Left renal pelvis (tissue), 4 donors: ENCODE measurements at regions not wholly inside any gene's neighbourhood (a gene's known extent, or its start where the extent isn't known, plus 50 kb on each side); places are given as distances from the start of the nearest gene placed in this dataset.

Experiments used
- DNase-seq, 4 donors: peaks; one replicate each; pipeline ENCODE4 v3.0.0-alpha.2; 2013; ENCODE audit warnings: low read depth in 4 of 4, low spot score in 3 of 4

DNA sequence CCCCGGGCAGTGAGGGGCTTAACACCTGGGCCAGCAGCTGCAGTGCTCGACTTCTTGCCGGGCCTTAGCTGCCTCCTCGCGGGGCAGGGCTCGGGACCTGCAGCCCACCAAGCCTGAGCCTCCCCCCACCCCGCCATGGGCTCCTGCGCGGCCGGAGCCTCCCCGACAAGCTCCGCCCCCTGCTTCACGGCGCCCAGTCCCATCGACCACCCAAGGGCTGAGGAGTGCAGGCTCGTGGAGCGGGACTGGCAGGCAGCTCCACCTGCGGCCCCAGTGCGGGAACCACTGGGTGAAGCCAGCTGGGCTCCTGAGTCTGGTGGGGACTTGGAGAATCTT, 67.8 kb upstream of the NR5A2 start:
- no peak for DNase-seq

DNA sequence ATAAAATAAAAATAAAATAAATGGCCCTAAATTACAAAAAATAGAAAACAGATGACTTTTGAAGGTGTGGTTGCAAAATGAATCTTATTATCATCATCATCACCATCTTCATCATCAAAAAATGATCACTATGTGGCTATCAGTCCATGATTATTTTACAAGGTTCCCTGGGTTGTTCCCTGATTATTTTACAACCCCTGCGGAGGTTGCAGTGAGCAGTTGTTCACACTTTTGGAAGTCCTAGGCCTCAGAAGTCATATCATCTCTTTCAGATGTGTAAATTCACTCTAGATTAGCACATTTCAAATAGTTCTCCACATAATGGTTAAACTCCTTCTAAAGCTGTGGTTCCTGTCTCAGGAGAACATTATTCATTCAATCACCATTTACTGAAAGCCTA, 57.4 kb upstream of the NR5A2 start:
- DNase-seq: no peak

DNA sequence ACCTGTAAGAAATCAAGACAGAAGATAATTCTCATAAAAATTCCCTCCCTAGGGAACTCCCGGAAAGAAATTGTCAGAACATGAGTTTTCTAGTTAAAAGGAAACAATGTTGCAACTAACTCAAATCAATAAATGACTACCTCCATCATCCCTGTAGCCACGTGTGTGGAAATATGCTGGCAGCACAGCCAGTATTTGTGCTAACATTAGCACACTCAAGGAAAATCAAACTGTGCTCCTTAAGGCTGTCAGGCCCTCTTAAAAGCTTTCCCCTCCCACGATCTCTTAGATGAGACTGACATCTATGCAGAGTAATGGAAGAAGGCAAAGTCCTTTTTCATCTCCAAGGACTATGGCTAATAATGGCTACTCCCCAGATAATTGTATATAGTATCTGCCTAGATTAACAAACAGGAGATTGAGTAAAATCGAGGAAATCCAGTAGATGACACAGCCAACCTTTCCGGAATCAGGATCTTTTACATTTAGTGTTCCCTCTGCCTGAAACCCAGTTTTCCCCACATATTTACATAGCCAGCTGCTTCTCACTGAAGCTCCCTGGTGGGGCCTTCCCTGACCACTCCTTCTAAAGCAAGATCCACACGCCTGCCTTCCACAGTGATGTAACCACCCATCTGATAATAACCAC, 50.9 kb upstream of the NR5A2 start:
- DNase-seq: no peak
